Mesenchymal stem cell (in vitro differentiated cells and primary cell): ENCODE measurements at regions not wholly inside any gene's neighbourhood (a gene's known extent, or its start where the extent isn't known, plus 50 kb on each side); places are given as distances from the start of the nearest gene placed in this dataset.
"Not testable (repeated sequence)": the region's sequence is repeated elsewhere in the genome, so short reads cannot be mapped to it uniquely, and the experiment has no call there.

ENCODE experiments used
- DNase-seq: peaks from one replicate; pipeline ENCODE4 v3.0.0-alpha.2; 2013
- H2AFZ ChIP-seq: one replicate; pipeline ENCODE4 v1.6.1; 2013; ENCODE audit warnings: low read depth, mild to moderate bottlenecking, control low read depth, inconsistent platforms, low read length, moderate library complexity
- H2AK5ac ChIP-seq: 2 replicates; pipeline ENCODE4 v1.6.1; 2013; ENCODE audit warnings: low read length, moderate library complexity, mild to moderate bottlenecking, inconsistent platforms; ENCODE audit not compliant: severe bottlenecking
- H2BK120ac ChIP-seq: one replicate; pipeline ENCODE4 v1.6.1; 2013; ENCODE audit warnings: low read depth, mild to moderate bottlenecking, inconsistent platforms, low read length, moderate library complexity
- H2BK12ac ChIP-seq, 2 experiments: one replicate each; pipeline ENCODE4 v1.6.1; 2013; ENCODE audit warnings: inconsistent platforms in 2 of 2, low read length in 2 of 2, mild to moderate bottlenecking in 2 of 2, moderate library complexity in 2 of 2, control low read depth in 1 of 2
- H2BK15ac ChIP-seq: one replicate; pipeline ENCODE4 v1.6.1; 2013; ENCODE audit warnings: mild to moderate bottlenecking, low read depth, inconsistent platforms; ENCODE audit not compliant: poor library complexity, severe bottlenecking
- H2BK5ac ChIP-seq: 2 replicates; pipeline ENCODE4 v1.6.1; 2013; ENCODE audit warnings: low read depth, mild to moderate bottlenecking, low read length, control low read depth, inconsistent platforms; ENCODE audit not compliant: poor library complexity, severe bottlenecking
- H3K14ac ChIP-seq, 2 experiments: one replicate each; pipeline ENCODE4 v1.6.1; 2013; ENCODE audit warnings: inconsistent platforms in 2 of 2, low read length in 2 of 2, control low read depth in 1 of 2, mild to moderate bottlenecking in 1 of 2, moderate library complexity in 1 of 2
- H3K18ac ChIP-seq, 2 experiments: one replicate each; pipeline ENCODE4 v1.6.1; 2013; ENCODE audit warnings: inconsistent platforms in 2 of 2, low read length in 2 of 2, control low read depth in 1 of 2, low read depth in 1 of 2, mild to moderate bottlenecking in 1 of 2
- H3K23ac ChIP-seq, 2 experiments: one replicate each; pipeline ENCODE4 v1.6.1; 2013; ENCODE audit warnings: inconsistent platforms in 2 of 2, low read length in 2 of 2, mild to moderate bottlenecking in 2 of 2, moderate library complexity in 2 of 2, control low read depth in 1 of 2
- H3K27ac ChIP-seq: 2 replicates; pipeline ENCODE4 v1.5.1; 2013; ENCODE audit warnings: mild to moderate bottlenecking, moderate library complexity, low read length, control low read depth, inconsistent platforms; ENCODE audit not compliant: poor library complexity, severe bottlenecking
- H3K27me3 ChIP-seq, 2 experiments: 2 replicates each; pipeline versions ENCODE4 v1.6.1 to v1.7.0; 2013; ENCODE audit warnings: low read length in 2 of 2, mild to moderate bottlenecking in 2 of 2, moderate library complexity in 2 of 2, control low read depth in 1 of 2, inconsistent platforms in 1 of 2; ENCODE audit not compliant: control insufficient read depth in 1 of 2, insufficient read depth in 1 of 2
- H3K36me3 ChIP-seq, 2 experiments: 2 replicates each; pipeline versions ENCODE4 v1.6.1 to v1.7.0; 2013; ENCODE audit warnings: low read length in 2 of 2, control low read depth in 1 of 2, inconsistent platforms in 1 of 2, low read depth in 1 of 2, mild to moderate bottlenecking in 1 of 2; ENCODE audit not compliant: insufficient read depth in 2 of 2, control insufficient read depth in 1 of 2
- H3K4ac ChIP-seq, 2 experiments: one replicate each; pipeline ENCODE4 v1.6.1; 2013; ENCODE audit warnings: inconsistent platforms in 2 of 2, low read length in 2 of 2, mild to moderate bottlenecking in 2 of 2, moderate library complexity in 2 of 2, control low read depth in 1 of 2, low read depth in 1 of 2
- H3K4me1 ChIP-seq: 2 replicates; pipeline ENCODE4 v1.6.1; 2013; ENCODE audit warnings: low read depth, low read length, control low read depth; ENCODE audit not compliant: control insufficient read depth, insufficient read depth
- H3K4me2 ChIP-seq: 2 replicates; pipeline ENCODE4 v1.6.1; 2013; ENCODE audit warnings: low read length, mild to moderate bottlenecking, inconsistent platforms; ENCODE audit not compliant: poor library complexity, severe bottlenecking
- H3K4me3 ChIP-seq, 2 experiments: 2 replicates each; pipeline versions ENCODE4 v1.5.1 to v1.7.0; 2013; ENCODE audit warnings: low read length in 2 of 2, mild to moderate bottlenecking in 2 of 2, control low read depth in 1 of 2, low read depth in 1 of 2; ENCODE audit not compliant: insufficient read depth in 1 of 2
- H3K79me1 ChIP-seq: replicated peaks from 2 replicates; pipeline ENCODE4 v1.6.1; 2013; ENCODE audit warnings: mild to moderate bottlenecking, control low read depth, low read length, inconsistent platforms; ENCODE audit not compliant: poor library complexity, severe bottlenecking
- H3K9ac ChIP-seq: 2 replicates; pipeline ENCODE4 v1.7.0; 2013; ENCODE audit warnings: mild to moderate bottlenecking, low read length, moderate library complexity
- H3K9me3 ChIP-seq: 2 replicates; pipeline ENCODE4 v1.7.0; 2013; ENCODE audit warnings: mild to moderate bottlenecking, low read length; ENCODE audit not compliant: control insufficient read depth
- H4K8ac ChIP-seq: one replicate; pipeline ENCODE4 v1.6.1; 2013; ENCODE audit warnings: inconsistent platforms, mild to moderate bottlenecking, low read length, moderate library complexity
- H4K91ac ChIP-seq: one replicate; pipeline ENCODE4 v1.6.1; 2013; ENCODE audit warnings: mild to moderate bottlenecking, low read length, inconsistent platforms
- WGBS: methylation state at CpG from one replicate; pipeline ENCODE4 v1.1.7; 2013; ENCODE audit warnings: mixed read lengths; 5-methylcytosine and 5-hydroxymethylcytosine counted together

- not testable (repeated sequence) for H3K23ac ChIP-seq, H3K9ac ChIP-seq, H2AK5ac ChIP-seq, H4K91ac ChIP-seq, H3K14ac ChIP-seq, H2BK120ac ChIP-seq, H3K9me3 ChIP-seq, H3K4ac ChIP-seq, H3K4me1 ChIP-seq, H3K79me1 ChIP-seq, H3K27ac ChIP-seq, DNase-seq, H4K8ac ChIP-seq, H3K4me3 ChIP-seq, H2BK15ac ChIP-seq, H3K4me2 ChIP-seq, H3K36me3 ChIP-seq, H3K27me3 ChIP-seq, H2AFZ ChIP-seq, H2BK12ac ChIP-seq, H2BK5ac ChIP-seq, H3K18ac ChIP-seq
- WGBS, result no CpG with 5 or more reads among the region's 2 CpGs
Observed at GRCh38 chr6:115579565-115579964, 481.1 kb downstream of the FRK start.

- DNase-seq, result no peak
- Histone ChIP-seq H3K9ac (no peak overlapping the region), H3K4me3 (no peak overlapping the region), H2AK5ac (no peak overlapping the region), H2AFZ (no peak overlapping the region), H3K36me3 (no peaks in the 10 kb centered on the region), H3K18ac (no peak overlapping the region), H2BK12ac (no peak overlapping the region), H3K4ac (no peak overlapping the region), H2BK5ac (no peak overlapping the region), H2BK120ac (no peak overlapping the region), H3K79me1 (no peaks in the 10 kb centered on the region), H3K27me3 (no peaks in the 10 kb centered on the region), H3K14ac (no peak overlapping the region), H4K8ac (no peak overlapping the region), H3K4me2 (no peak overlapping the region), H3K4me1 (no peaks in the 10 kb centered on the region), H3K27ac (no peak overlapping the region), H3K9me3 (no peaks in the 10 kb centered on the region), H2BK15ac (no peak overlapping the region), H4K91ac (no peak overlapping the region), H3K23ac (no peak overlapping the region)
- WGBS, result 100% methylated on average over 1 of the region's 2 CpGs
Observed at GRCh38 chr6:115577270-115577669, 483.4 kb downstream of the FRK start.

GRCh38 chr6:115575285-115575684 lies 485.4 kb downstream of the FRK start:
- DNase-seq, result no peak
- Histone ChIP-seq H3K18ac (no peak overlapping the region), H2BK12ac (no peak overlapping the region), H3K4me3 (no peak overlapping the region), H2BK120ac (no peak overlapping the region), H3K36me3 (no peaks in the 10 kb centered on the region), H3K27me3 (no peaks in the 10 kb centered on the region), H3K79me1 (no peaks in the 10 kb centered on the region), H3K9ac (no peak overlapping the region), H2AFZ (no peak overlapping the region), H3K4me1 (no peaks in the 10 kb centered on the region), H4K8ac (no peak overlapping the region), H3K9me3 (no peaks in the 10 kb centered on the region), H2BK5ac (no peak overlapping the region), H4K91ac (no peak overlapping the region), H3K27ac (no peak overlapping the region), H2BK15ac (no peak overlapping the region), H3K4me2 (no peak overlapping the region), H2AK5ac (no peak overlapping the region), H3K4ac (no peak overlapping the region), H3K14ac (no peak overlapping the region), H3K23ac (no peak overlapping the region)
- WGBS, result no CpG with 5 or more reads among the region's 1 CpG

GRCh38 chr6:115573861-115574260 lies 486.8 kb downstream of the FRK start:
- no peak overlapping the region for H2BK5ac ChIP-seq
- H3K79me1 ChIP-seq, result no peaks in the 10 kb centered on the region
- no peaks in the 10 kb centered on the region for H3K4me1 ChIP-seq
- no peak overlapping the region for H3K14ac ChIP-seq
- WGBS, result 70% methylated on average over 2 of the region's 2 CpGs
- DNase-seq, result no peak
- H2AK5ac ChIP-seq, result no peak overlapping the region
- H3K4me2 ChIP-seq, result no peak overlapping the region
- H2AFZ ChIP-seq, result no peak overlapping the region
- H3K18ac ChIP-seq, result no peak overlapping the region
- H3K9me3 ChIP-seq, result no peaks in the 10 kb centered on the region
- H3K4ac ChIP-seq, result no peak overlapping the region
- no peak overlapping the region for H3K27ac ChIP-seq
- no peak overlapping the region for H3K9ac ChIP-seq
- H3K36me3 ChIP-seq, result no peaks in the 10 kb centered on the region
- H3K27me3 ChIP-seq, result no peaks in the 10 kb centered on the region
- H2BK120ac ChIP-seq, result no peak overlapping the region
- no peak overlapping the region for H2BK12ac ChIP-seq
- H3K4me3 ChIP-seq, result no peak overlapping the region
- no peak overlapping the region for H4K8ac ChIP-seq
- H3K23ac ChIP-seq, result no peak overlapping the region
- H4K91ac ChIP-seq, result no peak overlapping the region
- H2BK15ac ChIP-seq, result no peak overlapping the region
